ENCODE measurements at regions not wholly inside any gene's neighbourhood (a gene's known extent, or its start where the extent isn't known, plus 50 kb on each side); places are given as distances from the start of the nearest gene placed in this dataset.

GRCh38 chr6:26156105-26156849 lies 69.0 kb downstream of the HFE start:
- Histone ChIP-seq H3K9me3 (ENCODE audit: low read length) (no peaks in the 10 kb centered on the region), H2AFZ (ENCODE audit: low read length) (peak overlapping the region; percentile 91; the same call in 1 of the 2 replicates), H3K4me2 (ENCODE audit: low read length) (peak overlapping the region; percentile 79), H3K27ac (ENCODE audit: low read depth, low read length, poor library complexity, severe bottlenecking) (peak overlapping the region; percentile 99), H3K4me1 (ENCODE audit: insufficient read depth, low read length, poor library complexity, severe bottlenecking) (peaks cover 29% of the 10 kb centered on the region), H3K9me2 (ENCODE audit: insufficient read depth, low read length) (no peaks in the 10 kb centered on the region), H4K20me1 (ENCODE audit: insufficient read depth, low read length) (no peaks in the 10 kb centered on the region), H3K4me3 (ENCODE audit: low read depth, low read length, poor library complexity, severe bottlenecking) (peak overlapping the region; percentile 79), H3K36me3 (ENCODE audit: insufficient read depth, low read length) (no peaks in the 10 kb centered on the region), H3K79me2 (ENCODE audit: insufficient read depth, low read depth, low read length) (0 out of 2 replicates have a peak, but pooled peaks cover 7% of the 10 kb centered on the region)
- TF ChIP-seq EZH2phosphoT487 (IDR thresholded peaks at IDR 0.05; ENCODE audit: borderline replicate concordance, low read depth, low read length), result no peak
- TF ChIP-seq CTCF (conservative IDR thresholded peaks at IDR 0.05; ENCODE audit: low read length), result no peak
- BruUV-seq (replicated peaks), result TSS peak; percentile 92
- peak; percentile 88 for DNase-seq (ENCODE audit: low spot score)
- CTCF ChIA-PET (ENCODE audit: unreplicated experiment), result interaction anchor here (0.6 kb wide), 1 partner anchor 111 kb away, joined by 3 read pairs; no protein-coding TSS in a partner anchor
- POLR2A ChIA-PET, result interaction anchor here (0.6 to 11.6 kb wide), 32 partner anchors 8 to 1663 kb away, joined by 3 to 330 read pairs (median 6); a partner anchor contains a TSS
- intact Hi-C loops (cut with micrococcal nuclease; ENCODE audit: unreplicated experiment), result loop anchor here (2.0 to 5.0 kb wide), 2 partner anchors 99 to 1711 kb away; a partner anchor contains a TSS

GRCh38 chr6:26156850-26157250 lies 69.6 kb downstream of the HFE start:
- ChIA-PET CTCF (ENCODE audit: unreplicated experiment) (interaction anchor here (0.6 kb wide), 2 partner anchors 111 to 354 kb away, joined by 3 read pairs; no protein-coding TSS in a partner anchor), POLR2A (interaction anchor here (0.5 to 11.6 kb wide), 24 partner anchors 10 to 1677 kb away, joined by 3 to 330 read pairs (median 16); a partner anchor contains a TSS)
- BruUV-seq (replicated peaks), result no TSS peak
- no peaks in the 10 kb centered on the region for H3K9me2 ChIP-seq (ENCODE audit: insufficient read depth, low read length)
- H3K79me2 ChIP-seq (ENCODE audit: insufficient read depth, low read depth, low read length), result 0 out of 2 replicates have a peak, but pooled peaks cover 9% of the 10 kb centered on the region
- H4K20me1 ChIP-seq (ENCODE audit: insufficient read depth, low read length), result no peaks in the 10 kb centered on the region
- H3K4me2 ChIP-seq (ENCODE audit: low read length), result peak overlapping the region; percentile 79
- no peaks in the 10 kb centered on the region for H3K36me3 ChIP-seq (ENCODE audit: insufficient read depth, low read length)
- no peak for TF ChIP-seq CTCF (conservative IDR thresholded peaks at IDR 0.05; ENCODE audit: low read length)
- no peak for TF ChIP-seq EZH2phosphoT487 (IDR thresholded peaks at IDR 0.05; ENCODE audit: borderline replicate concordance, low read depth, low read length)
- peaks cover 33% of the 10 kb centered on the region for H3K4me1 ChIP-seq (ENCODE audit: insufficient read depth, low read length, poor library complexity, severe bottlenecking)
- H3K4me3 ChIP-seq (ENCODE audit: low read depth, low read length, poor library complexity, severe bottlenecking), result peak overlapping the region; percentile 79
- no peak overlapping the region for H2AFZ ChIP-seq (ENCODE audit: low read length)
- DNase-seq (ENCODE audit: low spot score), result no peak
- H3K27ac ChIP-seq (ENCODE audit: low read depth, low read length, poor library complexity, severe bottlenecking), result peak overlapping the region; percentile 99
- intact Hi-C loops (cut with micrococcal nuclease; ENCODE audit: unreplicated experiment), result loop anchor here (1.0 to 5.0 kb wide), 6 partner anchors 33 to 1710 kb away; a partner anchor contains a TSS
- no peaks in the 10 kb centered on the region for H3K9me3 ChIP-seq (ENCODE audit: low read length)
